HCT116 (cell line): ENCODE measurements at regions not wholly inside any gene's neighbourhood (a gene's known extent, or its start where the extent isn't known, plus 50 kb on each side); places are given as distances from the start of the nearest gene placed in this dataset.

Experiments used
- ATAC-seq: fragments of 200-7000 bp; cut with Tn5 transposase; 2 replicates; pipeline ENCODE4 v1.9.1; 2020; ENCODE audit warnings: mild to moderate bottlenecking, moderate library complexity
- BruUV-seq: library from RNA; stranded (reverse); fragments of 400-500 nt; replicated peaks from 2 replicates; lab custom pipeline; 2021; lab: Mats Ljungman, UMichigan
- CTCF ChIA-PET: fragments of 300-600 bp; sonication (Branson Sonifier 250); formaldehyde crosslinking; loops from one replicate; lab custom pipeline; 2021; ENCODE audit warnings: antibody characterized with exemption; lab: Charles Lee
- POLR2A ChIA-PET: fragments of 300-600, 350-600 bp; sonication (Branson Sonifier 250); formaldehyde crosslinking; loops from one replicate; lab custom pipeline; 2021; ENCODE audit warnings: antibody characterized with exemption; lab: Charles Lee
- RAD21 ChIA-PET, 2 experiments: fragments of 300-600 bp; sonication (Branson Sonifier 250); formaldehyde crosslinking; loops; one replicate each; lab custom pipeline; 2023; ENCODE audit warnings: low total read pairs in 2 of 2; ENCODE audit not compliant: uncharacterized antibody in 2 of 2, unreplicated experiment in 2 of 2, low non-redundant PET in 1 of 2; lab: Charles Lee
- DNase-seq: peaks from one replicate; pipeline ENCODE4 v3.0.0-alpha.2; 2010; ENCODE audit warnings: low read depth, low spot score
- H2AFZ ChIP-seq: fragments of 200-600 bp; shearing (Covaris generic), sonication (generic); 2 replicates; pipeline ENCODE4 v1.6.1; 2017; ENCODE audit warnings: low read depth, mixed run types, mixed read lengths, antibody characterized with exemption, low read length; ENCODE audit not compliant: poor library complexity, severe bottlenecking
- H3K27ac ChIP-seq: 2 replicates; pipeline ENCODE4 v1.5.1; 2012; ENCODE audit warnings: low read depth, low read length
- H3K27me3 ChIP-seq: fragments of 200-600 bp; sonication (generic); 2 replicates; pipeline ENCODE4 v1.6.1; 2016; ENCODE audit warnings: mixed run types, low read length, mixed read lengths; ENCODE audit not compliant: insufficient read depth
- H3K36me3 ChIP-seq, 2 experiments: fragments of 200-500 bp in 1 of 2; fragments of 200-600 bp in 1 of 2; sonication (Bioruptor generic) in 1 of 2; sonication (generic) in 1 of 2; 2 replicates each; pipeline versions ENCODE4 v1.5.1 to v1.6.1; 2014 to 2016; ENCODE audit warnings: low read length in 2 of 2, inconsistent platforms in 1 of 2, mixed read lengths in 1 of 2, mixed run types in 1 of 2; ENCODE audit not compliant: insufficient read depth in 2 of 2, control insufficient read depth in 1 of 2
- H3K4me1 ChIP-seq, 2 experiments: fragments of 200-600 bp in 1 of 2; sonication (generic) in 1 of 2; 2 replicates each; pipeline versions ENCODE4 v1.5.1 to v1.6.1; 2012 to 2017; ENCODE audit warnings: low read length in 2 of 2, inconsistent platforms in 1 of 2, mild to moderate bottlenecking in 1 of 2, mixed read lengths in 1 of 2, mixed run types in 1 of 2, moderate library complexity in 1 of 2; ENCODE audit not compliant: insufficient read depth in 2 of 2, control insufficient read depth in 1 of 2
- H3K4me2 ChIP-seq: fragments of 200-600 bp; sonication (generic); 2 replicates; pipeline ENCODE4 v1.6.1; 2017; ENCODE audit warnings: mixed run types, low read length, mixed read lengths
- H3K4me3 ChIP-seq, 2 experiments: fragments of 200-600 bp in 1 of 2; sonication (generic) in 1 of 2; replicated peaks in 1 of 2; 2 replicates each; pipeline ENCODE4 v1.5.1; 2011 to 2016; ENCODE audit warnings: low read length in 2 of 2, control low read depth in 1 of 2, low read depth in 1 of 2, mild to moderate bottlenecking in 1 of 2, mixed read lengths in 1 of 2, mixed run types in 1 of 2
- H3K79me2 ChIP-seq: fragments of 200-600 bp; sonication (generic); 2 replicates; pipeline ENCODE4 v1.6.1; 2017; ENCODE audit warnings: mild to moderate bottlenecking, mixed run types, low read length, moderate library complexity, mixed read lengths; ENCODE audit not compliant: insufficient read depth
- H3K9ac ChIP-seq: fragments of 200-600 bp; sonication (generic); 2 replicates; pipeline ENCODE4 v1.6.1; 2016; ENCODE audit warnings: low read length, mixed read lengths
- H3K9me2 ChIP-seq: fragments of 200-600 bp; sonication (generic), shearing (Covaris generic); 2 replicates; pipeline ENCODE4 v1.6.1; 2017; ENCODE audit warnings: mixed run types, mild to moderate bottlenecking, moderate library complexity; ENCODE audit not compliant: insufficient read depth
- H3K9me3 ChIP-seq, 2 experiments: fragments of 200-500 bp in 1 of 2; fragments of 200-600 bp in 1 of 2; sonication (Bioruptor generic) in 1 of 2; sonication (generic) in 1 of 2; 2 replicates each; pipeline ENCODE4 v1.6.1; 2014 to 2017; ENCODE audit warnings: low read length in 2 of 2, mixed read lengths in 2 of 2, inconsistent platforms in 1 of 2, low read depth in 1 of 2, mild to moderate bottlenecking in 1 of 2, mixed run types in 1 of 2, moderate library complexity in 1 of 2; ENCODE audit not compliant: control insufficient read depth in 1 of 2, insufficient read depth in 1 of 2
- H4K20me1 ChIP-seq: fragments of 200-600 bp; sonication (generic), shearing (Covaris generic); 2 replicates; pipeline ENCODE4 v1.6.1; 2017; ENCODE audit warnings: mixed run types, mild to moderate bottlenecking, moderate library complexity; ENCODE audit not compliant: insufficient read depth
- CEBPB ChIP-seq: IDR thresholded peaks from 2 replicates; pipeline ENCODE4 v1.6.1; 2012; ENCODE audit warnings: low read depth
- ELF1 ChIP-seq: IDR thresholded peaks from 2 replicates; pipeline ENCODE4 v1.6.1; 2012; ENCODE audit warnings: low read depth, borderline replicate concordance
- EZH2 ChIP-seq: fragments of 200-600 bp; sonication (generic); IDR thresholded peaks from 2 replicates; pipeline ENCODE4 v1.6.1; 2017; ENCODE audit warnings: antibody characterized with exemption, mixed run types
- EZH2phosphoT487 ChIP-seq: fragments of 200-600 bp; IDR thresholded peaks from 2 replicates; pipeline ENCODE4 v1.6.1; 2018; ENCODE audit warnings: antibody characterized with exemption, borderline replicate concordance
- POLR2AphosphoS5 ChIP-seq: IDR thresholded peaks from 2 replicates; pipeline ENCODE4 v1.6.1; 2011; ENCODE audit warnings: mild to moderate bottlenecking, low read depth, low read length, moderate library complexity
- SIN3A ChIP-seq: IDR thresholded peaks from 2 replicates; pipeline ENCODE4 v1.6.1; 2012; ENCODE audit warnings: low read depth
- SP1 ChIP-seq: IDR thresholded peaks from 2 replicates; pipeline ENCODE4 v1.6.1; 2012; ENCODE audit warnings: low read depth
- YY1 ChIP-seq: IDR thresholded peaks from 2 replicates; pipeline ENCODE4 v1.6.1; 2011; ENCODE audit warnings: low read length, low read depth, moderate library complexity, mild to moderate bottlenecking; ENCODE audit not compliant: insufficient replicate concordance; ENCODE audit errors: extremely low read depth
- ZFX ChIP-seq: fragments of 450-650 bp; IDR thresholded peaks from 2 replicates; pipeline ENCODE4 v1.6.1; 2017
- intact Hi-C: fragments of 100-400 bp; cut with micrococcal nuclease; formaldehyde crosslinking; loops from 2 replicates; pipeline ENCODE4 v1.10.0; 2022
- TF ChIP-seq, protein P1 (sequence below), 3 experiments: fragments of 200-600 bp in 1 of 3; sonication (generic) in 1 of 3; IDR thresholded peaks in 2 of 3; conservative IDR thresholded peaks in 1 of 3; 2 replicates each; pipeline ENCODE4 v1.5.1; 2012 to 2017; ENCODE audit warnings: low read depth in 2 of 3, low read length in 2 of 3, antibody characterized with exemption in 1 of 3, borderline replicate concordance in 1 of 3, control low read depth in 1 of 3, mild to moderate bottlenecking in 1 of 3, mixed read lengths in 1 of 3, mixed run types in 1 of 3, moderate library complexity in 1 of 3; ENCODE audit not compliant: insufficient read depth in 1 of 3

DNA sequence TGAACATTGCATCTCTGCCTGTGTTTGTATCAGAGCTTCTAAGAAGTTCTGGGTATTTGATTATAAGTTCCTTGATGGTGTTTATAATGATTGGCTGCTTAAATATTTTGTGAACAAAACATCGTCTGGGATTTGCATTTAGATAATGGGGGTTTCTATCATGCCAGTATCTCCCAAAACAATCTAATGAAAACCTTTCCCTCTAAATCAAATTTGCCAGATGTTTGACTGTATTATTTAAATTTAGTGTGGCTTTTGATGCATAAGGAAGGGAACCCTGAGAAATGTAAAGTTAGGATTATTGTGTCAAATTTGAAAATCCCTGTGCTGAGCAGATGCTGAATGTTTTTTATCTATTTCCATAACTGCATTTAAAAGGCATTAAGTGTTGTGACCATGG lies 159.9 kb downstream of the HS3ST3A1 start:
- H3K27me3 ChIP-seq = no peaks in the 10 kb centered on the region
- BruUV-seq = no TSS peak
- no peaks in the 10 kb centered on the region for H3K9me2 ChIP-seq
- H3K4me1 ChIP-seq = no peaks in the 10 kb centered on the region
- no peak overlapping the region for H3K4me3 ChIP-seq
- no peak overlapping the region for H3K9ac ChIP-seq
- H3K4me2 ChIP-seq = no peak overlapping the region
- H2AFZ ChIP-seq = no peak overlapping the region
- no peaks in the 10 kb centered on the region for H3K79me2 ChIP-seq
- no peaks in the 10 kb centered on the region for H3K9me3 ChIP-seq
- no peaks in the 10 kb centered on the region for H3K36me3 ChIP-seq
- no peak for DNase-seq
- POLR2A ChIA-PET = no interaction called here
- intact Hi-C loops = no loop called here
- RAD21 ChIA-PET = no interaction called here
- CTCF ChIA-PET = no interaction called here
- no peak for ATAC-seq
- H3K27ac ChIP-seq = no peak overlapping the region
- TF ChIP-seq SIN3A (no peak), EZH2 (no peak), EZH2phosphoT487 (no peak), ELF1 (no peak), POLR2AphosphoS5 (no peak)
- TF ChIP-seq, all 23 proteins: peak for 0
- H4K20me1 ChIP-seq = no peaks in the 10 kb centered on the region

DNA sequence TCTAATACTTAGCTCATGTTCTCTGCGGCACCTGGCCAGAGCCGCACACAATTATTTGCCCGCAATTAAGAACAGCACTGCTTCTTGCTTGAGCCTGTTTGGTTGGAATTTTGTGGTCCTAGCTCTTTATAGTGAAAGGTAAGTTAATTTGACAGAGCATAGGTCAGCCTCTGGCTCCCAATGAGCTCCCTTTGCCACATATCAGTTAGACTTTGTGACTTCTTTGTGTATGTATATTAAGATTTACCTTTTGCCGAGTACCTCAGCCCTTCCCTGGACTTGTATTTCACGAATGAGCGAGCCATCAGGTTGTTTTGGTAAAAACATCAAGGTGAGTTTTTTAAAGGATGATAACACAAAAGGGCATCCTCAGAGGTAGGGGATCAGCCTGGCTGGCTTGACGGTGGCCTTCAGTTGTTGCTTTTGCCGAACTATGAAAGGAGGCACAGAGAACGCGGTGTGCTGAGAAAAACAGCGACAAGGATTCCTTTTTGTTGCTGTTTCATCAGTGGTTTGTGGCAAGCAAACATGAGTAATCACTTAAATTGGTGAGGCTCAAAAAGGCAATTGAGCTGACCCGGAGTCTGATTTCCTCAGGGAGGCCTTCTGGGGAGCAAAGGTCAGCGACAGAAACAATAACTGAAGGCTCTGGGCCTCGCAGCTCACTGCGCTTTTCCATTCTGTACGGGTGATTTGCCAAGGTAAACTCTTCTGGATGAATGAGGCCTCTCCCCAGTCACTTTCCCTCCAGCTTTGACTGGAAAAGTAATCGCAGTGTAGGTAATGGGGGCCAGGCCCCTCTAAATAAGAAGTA lies 163.6 kb downstream of the HS3ST3A1 start:
- CTCF ChIA-PET = no interaction called here
- Histone ChIP-seq H3K4me1 (no peaks in the 10 kb centered on the region), H2AFZ (no peak overlapping the region), H3K9me3 (no peaks in the 10 kb centered on the region), H3K27me3 (no peaks in the 10 kb centered on the region), H3K9ac (no peak overlapping the region), H4K20me1 (no peaks in the 10 kb centered on the region), H3K9me2 (no peaks in the 10 kb centered on the region), H3K79me2 (no peaks in the 10 kb centered on the region), H3K4me2 (no peak overlapping the region), H3K36me3 (no peaks in the 10 kb centered on the region), H3K27ac (no peak overlapping the region), H3K4me3 (no peak overlapping the region)
- RAD21 ChIA-PET = no interaction called here
- intact Hi-C loops = no loop called here
- BruUV-seq = no TSS peak
- no peak for ATAC-seq
- TF ChIP-seq, protein P1, sequence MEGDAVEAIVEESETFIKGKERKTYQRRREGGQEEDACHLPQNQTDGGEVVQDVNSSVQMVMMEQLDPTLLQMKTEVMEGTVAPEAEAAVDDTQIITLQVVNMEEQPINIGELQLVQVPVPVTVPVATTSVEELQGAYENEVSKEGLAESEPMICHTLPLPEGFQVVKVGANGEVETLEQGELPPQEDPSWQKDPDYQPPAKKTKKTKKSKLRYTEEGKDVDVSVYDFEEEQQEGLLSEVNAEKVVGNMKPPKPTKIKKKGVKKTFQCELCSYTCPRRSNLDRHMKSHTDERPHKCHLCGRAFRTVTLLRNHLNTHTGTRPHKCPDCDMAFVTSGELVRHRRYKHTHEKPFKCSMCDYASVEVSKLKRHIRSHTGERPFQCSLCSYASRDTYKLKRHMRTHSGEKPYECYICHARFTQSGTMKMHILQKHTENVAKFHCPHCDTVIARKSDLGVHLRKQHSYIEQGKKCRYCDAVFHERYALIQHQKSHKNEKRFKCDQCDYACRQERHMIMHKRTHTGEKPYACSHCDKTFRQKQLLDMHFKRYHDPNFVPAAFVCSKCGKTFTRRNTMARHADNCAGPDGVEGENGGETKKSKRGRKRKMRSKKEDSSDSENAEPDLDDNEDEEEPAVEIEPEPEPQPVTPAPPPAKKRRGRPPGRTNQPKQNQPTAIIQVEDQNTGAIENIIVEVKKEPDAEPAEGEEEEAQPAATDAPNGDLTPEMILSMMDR (IDR thresholded peaks at IDR 0.05 in 2 of 3, conservative IDR thresholded peaks at IDR 0.05 in 1 of 3; ENCODE audit: borderline replicate concordance in 1 of 3, insufficient read depth in 1 of 3, low read depth in 2 of 3, low read length in 2 of 3) = no peak
- no peak for TF ChIP-seq SP1
- 0 out of 2 replicates have a peak, but pooled peaks have one; percentile 9 for TF ChIP-seq ZFX
- no peak for TF ChIP-seq YY1
- no peak for TF ChIP-seq CEBPB
- POLR2A ChIA-PET = no interaction called here
- no peak for DNase-seq
